ENCODE measurements at regions not wholly inside any gene's neighbourhood (a gene's known extent, or its start where the extent isn't known, plus 50 kb on each side); places are given as distances from the start of the nearest gene placed in this dataset.

- POLR2A ChIA-PET (ENCODE audit: unreplicated experiment) = no interaction called here
- H3K9ac ChIP-seq (ENCODE audit: low read depth, low read length) = no peak overlapping the region
- H3K4me3 ChIP-seq (ENCODE audit: insufficient read depth, low read depth, low read length) = no peak overlapping the region
- H4K91ac ChIP-seq (ENCODE audit: insufficient read depth, low read depth, low read length) = no peak overlapping the region
- no peaks in the 10 kb centered on the region for H3K9me3 ChIP-seq (ENCODE audit: control insufficient read depth, insufficient read depth, low read length)
- H3K56ac ChIP-seq (ENCODE audit: extremely low read depth, insufficient read depth, low read length) = no peak overlapping the region
- no peak overlapping the region for H2BK20ac ChIP-seq (ENCODE audit: low read depth, low read length)
- BruUV-seq (replicated peaks) = no TSS peak
- H3K9me1 ChIP-seq (ENCODE audit: insufficient read depth, low read length) = no peaks in the 10 kb centered on the region
- no peak overlapping the region for H2BK120ac ChIP-seq (ENCODE audit: low read depth, low read length)
- 0 out of 2 replicates have a peak, but pooled peaks cover 2% of the 10 kb centered on the region for H3K27me3 ChIP-seq (ENCODE audit: control insufficient read depth, insufficient read depth, low read length)
- no peak overlapping the region for H3K18ac ChIP-seq (ENCODE audit: low read depth, low read length)
- H4K5ac ChIP-seq (ENCODE audit: low read depth, low read length) = no peak overlapping the region
- in situ Hi-C loops (cut with MboI; ENCODE audit: low sequenced_read_pairs) (no loop called here), intact Hi-C loops (cut with micrococcal nuclease) (no loop called here), dilution Hi-C loops (cut with HindIII; ENCODE audit: low sequenced_read_pairs, unreplicated experiment) (no loop called here)
- H2BK15ac ChIP-seq (ENCODE audit: low read depth, low read length) = no peak overlapping the region
- H3K27ac ChIP-seq (ENCODE audit: insufficient read depth, low read length) = no peak overlapping the region
- DNase-seq (no peak), ATAC-seq (ENCODE audit: low read depth) (no peak)
- no peak overlapping the region for H2AK5ac ChIP-seq (ENCODE audit: low read depth, low read length)
- H2AFZ ChIP-seq (replicated peaks; ENCODE audit: low read length, poor library complexity) = no peak overlapping the region
- TF ChIP-seq CEBPB (IDR thresholded peaks at IDR 0.05; ENCODE audit: low read depth, low read length) = no peak
- no peak for TF ChIP-seq POLR2A (IDR thresholded peaks at IDR 0.05; ENCODE audit: low read depth, low read length)
- TF ChIP-seq CTCF (conservative IDR thresholded peaks at IDR 0.05; ENCODE audit: low read depth, low read length) = no peak
- TF ChIP-seq MAZ (IDR thresholded peaks at IDR 0.05; ENCODE audit: borderline replicate concordance, low read depth, low read length) = no peak
- TF ChIP-seq MAFK (IDR thresholded peaks at IDR 0.05; ENCODE audit: low read depth, low read length) = no peak
- no peak for TF ChIP-seq USF2 (IDR thresholded peaks at IDR 0.05; ENCODE audit: low read depth, low read length)
- TF ChIP-seq RCOR1 (IDR thresholded peaks at IDR 0.05; ENCODE audit: insufficient replicate concordance, low read length) = no peak
- TF ChIP-seq RAD21 (IDR thresholded peaks at IDR 0.05; ENCODE audit: low read length) = no peak
- no peak for TF ChIP-seq SMC3 (IDR thresholded peaks at IDR 0.05; ENCODE audit: low read depth, low read length)
- TF ChIP-seq CHD1 (IDR thresholded peaks at IDR 0.05; ENCODE audit: low read depth, low read length) = no peak
- TF ChIP-seq RFX5 (IDR thresholded peaks at IDR 0.05; ENCODE audit: low read depth, low read length) = no peak
- TF ChIP-seq ELK1 (IDR thresholded peaks at IDR 0.05; ENCODE audit: borderline replicate concordance, low read depth, low read length) = no peak
- TF ChIP-seq MXI1 (IDR thresholded peaks at IDR 0.05; ENCODE audit: borderline replicate concordance, low read depth, low read length) = no peak
- TF ChIP-seq NFE2L2 (IDR thresholded peaks at IDR 0.05; ENCODE audit: low read depth, low read length) = no peak
- no peak for TF ChIP-seq FOS (IDR thresholded peaks at IDR 0.05; ENCODE audit: low read depth, low read length)
- CTCF ChIA-PET = no interaction called here
- H4K20me1 ChIP-seq (ENCODE audit: insufficient read depth, low read length) = no peaks in the 10 kb centered on the region
- H3K4ac ChIP-seq (ENCODE audit: low read depth, low read length) = no peak overlapping the region
- no peak overlapping the region for H3K23ac ChIP-seq (ENCODE audit: low read depth, low read length)
- 52% methylated on average over 2 of the region's 4 CpGs; no CpG with 5 or more reads in 1 of the 2 experiments for WGBS, 2 experiments (ENCODE audit: extremely low coverage in 2 of 2, insufficient read length in 1 of 2)
- H3K36me3 ChIP-seq (ENCODE audit: control insufficient read depth, insufficient read depth, low read length) = no peaks in the 10 kb centered on the region
- H3K4me1 ChIP-seq (ENCODE audit: control insufficient read depth, insufficient read depth, low read length) = no peaks in the 10 kb centered on the region
- no peak overlapping the region for H3K14ac ChIP-seq (replicated peaks; ENCODE audit: low read depth, low read length)
- no peaks in the 10 kb centered on the region for H3K79me1 ChIP-seq (ENCODE audit: low read depth in 1 of 2, low read length in 2 of 2)
- H2AK9ac ChIP-seq (replicated peaks; ENCODE audit: low read depth, low read length, poor library complexity) = no peak overlapping the region
- H4K8ac ChIP-seq (ENCODE audit: low read depth in 2 of 2, low read length in 2 of 2) = no peak overlapping the region
- H3K4me2 ChIP-seq (ENCODE audit: low read depth, low read length) = no peak overlapping the region
- H2BK5ac ChIP-seq (ENCODE audit: low read depth, low read length, poor library complexity, severe bottlenecking) = no peak overlapping the region
These were observed 121.3 kb downstream of the RAMP3 start for GRCh38 chr7:45278763-45279398.
